OCI-LY3 (cell line): ENCODE measurements at regions not wholly inside any gene's neighbourhood (a gene's known extent, or its start where the extent isn't known, plus 50 kb on each side); places are given as distances from the start of the nearest gene placed in this dataset.
"Not testable (repeated sequence)": the region's sequence is repeated elsewhere in the genome, so short reads cannot be mapped to it uniquely, and the experiment has no call there.

Experiments used
- H2AFZ ChIP-seq: fragments of 200-600, 300-600 bp; shearing (Covaris generic); 2 replicates; pipeline ENCODE4 v1.6.0; 2014; ENCODE audit warnings: antibody characterized with exemption, low read depth, low read length
- H3K27ac ChIP-seq: fragments of 200-600, 300-600 bp; sonication (generic); 2 replicates; pipeline ENCODE4 v1.5.1; 2014; ENCODE audit warnings: mild to moderate bottlenecking, low read length, moderate library complexity, mixed read lengths
- H3K27me3 ChIP-seq: fragments of 200-600, 300-600 bp; sonication (generic); 2 replicates; pipeline ENCODE4 v1.6.1; 2014; ENCODE audit warnings: low read depth, low read length, mixed read lengths
- H3K36me3 ChIP-seq: fragments of 200-600, 300-600 bp; sonication (generic); replicated peaks from 2 replicates; pipeline ENCODE3; 2014; ENCODE audit warnings: low read depth, low read length, mixed read lengths
- H3K4me1 ChIP-seq: fragments of 300-600, 200-600 bp; sonication (generic); 2 replicates; pipeline ENCODE4 v1.6.1; 2014; ENCODE audit warnings: low read length, mixed read lengths
- H3K4me2 ChIP-seq: fragments of 200-600, 300-600 bp; sonication (generic); 2 replicates; pipeline ENCODE4 v1.6.1; 2014; ENCODE audit warnings: low read length, mixed read lengths
- H3K4me3 ChIP-seq: fragments of 300-600, 200-600 bp; sonication (generic); 2 replicates; pipeline ENCODE4 v1.5.1; 2014; ENCODE audit warnings: antibody characterized with exemption, mild to moderate bottlenecking, low read length, moderate library complexity
- H3K79me2 ChIP-seq: fragments of 300-600, 200-600 bp; shearing (Covaris generic); 2 replicates; pipeline ENCODE4 v1.6.1; 2014; ENCODE audit warnings: mild to moderate bottlenecking, low read length, mixed read lengths
- H3K9ac ChIP-seq: fragments of 300-600, 200-600 bp; shearing (Covaris generic); 2 replicates; pipeline ENCODE4 v1.6.0; 2014; ENCODE audit warnings: mild to moderate bottlenecking, low read length, moderate library complexity
- H3K9me3 ChIP-seq: fragments of 200-600, 300-600 bp; shearing (Covaris generic); 2 replicates; pipeline ENCODE4 v1.6.1; 2014; ENCODE audit warnings: low read length, mixed read lengths; ENCODE audit not compliant: insufficient read depth
- H4K20me1 ChIP-seq: fragments of 200-600, 300-600 bp; sonication (generic); 2 replicates; pipeline ENCODE4 v1.6.1; 2016; ENCODE audit warnings: low read length, mixed read lengths; ENCODE audit not compliant: insufficient read depth
- CTCF ChIP-seq: fragments of 200-600, 300-600 bp; sonication (generic); IDR thresholded peaks from 2 replicates; pipeline ENCODE4 v1.5.1; 2014; ENCODE audit warnings: antibody characterized with exemption, low read length, low read depth
- EZH2phosphoT487 ChIP-seq: fragments of 200-600 bp; shearing (Covaris generic); IDR thresholded peaks from 2 replicates; pipeline ENCODE4 v1.6.1; 2018; ENCODE audit warnings: antibody characterized with exemption, mixed run types, low read depth

- no peaks in the 10 kb centered on the region for H3K9me3 ChIP-seq
- H3K79me2 ChIP-seq: no peaks in the 10 kb centered on the region
- H3K36me3 ChIP-seq: no peaks in the 10 kb centered on the region
- no peaks in the 10 kb centered on the region for H4K20me1 ChIP-seq
- H3K27ac ChIP-seq: no peak overlapping the region
- peaks cover 11% of the 10 kb centered on the region for H3K4me1 ChIP-seq
- no peak overlapping the region for H2AFZ ChIP-seq
- H3K27me3 ChIP-seq: no peaks in the 10 kb centered on the region
- no peak overlapping the region for H3K4me3 ChIP-seq
- H3K9ac ChIP-seq: no peak overlapping the region
- H3K4me2 ChIP-seq: no peak overlapping the region
- no peak for TF ChIP-seq CTCF
- TF ChIP-seq EZH2phosphoT487: no peak
These were observed 337.4 kb upstream of the ID2 start for GRCh38 chr2:8344144-8345097.

- Histone ChIP-seq H3K36me3 (no peaks in the 10 kb centered on the region), H3K27ac (no peak overlapping the region), H3K27me3 (no peaks in the 10 kb centered on the region), H3K9ac (no peak overlapping the region), H3K9me3 (no peaks in the 10 kb centered on the region), H3K4me1 (peaks cover 11% of the 10 kb centered on the region), H3K4me2 (no peak overlapping the region), H3K79me2 (no peaks in the 10 kb centered on the region), H2AFZ (no peak overlapping the region), H3K4me3 (no peak overlapping the region), H4K20me1 (no peaks in the 10 kb centered on the region)
- TF ChIP-seq CTCF: no peak
- no peak for TF ChIP-seq EZH2phosphoT487
These were observed 336.7 kb upstream of the ID2 start for GRCh38 chr2:8345200-8345599.

DNA sequence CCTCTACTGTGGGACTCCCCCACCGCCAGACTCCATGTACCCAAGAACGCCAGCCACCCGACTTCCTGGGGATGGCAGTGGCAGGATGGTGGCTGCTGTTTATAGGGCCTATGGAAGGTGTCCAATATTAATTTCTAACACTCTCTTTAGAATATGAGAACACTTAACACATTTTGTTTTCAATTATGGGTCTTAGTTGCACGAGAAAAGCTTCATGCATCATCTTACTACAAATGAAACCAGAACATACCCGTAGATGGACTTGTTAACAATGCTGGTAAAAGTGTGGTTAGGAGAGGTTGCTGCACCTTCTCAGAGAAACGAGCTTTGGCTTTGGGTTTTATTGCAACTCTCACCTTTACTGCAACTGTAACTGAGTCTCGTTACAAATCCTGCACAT lies 335.6 kb upstream of the ID2 start:
- H3K9me3 ChIP-seq: no peaks in the 10 kb centered on the region
- H4K20me1 ChIP-seq: no peaks in the 10 kb centered on the region
- no peak overlapping the region for H3K9ac ChIP-seq
- H2AFZ ChIP-seq: no peak overlapping the region
- H3K27ac ChIP-seq: no peak overlapping the region
- TF ChIP-seq EZH2phosphoT487: no peak
- no peak for TF ChIP-seq CTCF
- peaks cover 11% of the 10 kb centered on the region for H3K4me1 ChIP-seq
- no peaks in the 10 kb centered on the region for H3K79me2 ChIP-seq
- H3K4me3 ChIP-seq: no peak overlapping the region
- H3K4me2 ChIP-seq: no peak overlapping the region
- no peaks in the 10 kb centered on the region for H3K27me3 ChIP-seq
- H3K36me3 ChIP-seq: no peaks in the 10 kb centered on the region

DNA sequence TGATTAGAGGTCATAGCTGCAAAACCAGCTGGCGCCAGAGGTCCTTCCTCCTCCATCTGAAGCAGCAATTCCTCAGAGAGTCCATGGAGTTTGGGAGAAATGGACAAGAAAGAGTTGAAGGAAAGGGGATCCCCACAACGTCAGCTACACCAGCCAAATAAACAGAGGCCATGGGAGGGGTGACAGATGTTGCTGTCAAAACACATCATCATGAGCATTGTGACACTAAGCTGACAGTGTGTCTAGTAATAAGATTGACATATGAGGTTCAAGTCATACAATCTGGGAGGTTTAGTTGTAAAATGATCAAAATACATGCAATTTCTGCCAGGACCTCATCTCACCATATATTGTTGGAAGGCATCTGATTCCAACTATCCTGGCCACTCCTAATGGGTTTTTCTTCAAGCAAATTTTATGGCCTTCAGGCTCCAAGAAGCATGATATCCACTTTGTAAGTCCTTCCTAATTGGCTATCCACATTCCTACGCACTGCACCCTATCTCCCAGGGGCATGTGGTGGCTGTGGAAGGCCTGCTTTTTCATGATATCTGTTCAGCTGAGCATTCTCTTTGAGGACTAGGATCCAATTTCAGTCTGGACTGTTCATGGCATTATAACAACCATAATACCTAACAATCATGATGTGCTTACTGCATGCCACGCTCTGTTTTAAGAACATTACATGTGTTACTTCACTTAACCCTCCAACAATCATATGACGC lies 335.0 kb upstream of the ID2 start:
- H3K9me3 ChIP-seq: no peaks in the 10 kb centered on the region
- H3K4me3 ChIP-seq: no peak overlapping the region
- TF ChIP-seq EZH2phosphoT487 (no peak), CTCF (no peak)

DNA sequence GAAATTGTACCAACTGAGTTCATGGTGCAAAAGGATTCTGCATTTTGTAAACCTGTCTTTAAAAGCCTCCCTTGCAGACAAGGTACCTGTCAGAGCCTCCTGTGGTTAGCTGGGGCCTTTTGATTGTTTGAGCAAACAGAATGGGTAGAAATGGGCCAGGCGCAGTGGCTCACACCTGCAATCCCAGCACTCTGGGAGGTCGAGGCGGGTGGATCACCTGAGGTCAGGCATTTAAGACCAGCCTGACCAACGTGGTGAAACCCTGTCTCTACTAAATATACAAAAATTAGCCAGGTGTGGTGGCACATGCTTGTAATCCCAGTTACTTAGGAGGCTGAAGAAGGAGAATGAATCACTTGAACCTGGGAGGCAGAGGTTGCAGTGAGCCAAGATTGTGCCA lies 332.9 kb upstream of the ID2 start:
- H3K27ac ChIP-seq, H3K9ac ChIP-seq, H3K4me3 ChIP-seq, H3K4me1 ChIP-seq, H3K4me2 ChIP-seq, H4K20me1 ChIP-seq, H3K9me3 ChIP-seq, H2AFZ ChIP-seq, H3K27me3 ChIP-seq, H3K36me3 ChIP-seq, H3K79me2 ChIP-seq: not testable (repeated sequence)

More for the DNA sequence above, 335.0 kb upstream of the ID2 start:
- H3K4me1 ChIP-seq: peaks cover 11% of the 10 kb centered on the region
- H3K9ac ChIP-seq: no peak overlapping the region
- no peaks in the 10 kb centered on the region for H3K79me2 ChIP-seq
- no peaks in the 10 kb centered on the region for H4K20me1 ChIP-seq
- H3K36me3 ChIP-seq: no peaks in the 10 kb centered on the region
- no peak overlapping the region for H2AFZ ChIP-seq
- H3K4me2 ChIP-seq: no peak overlapping the region
- H3K27me3 ChIP-seq: no peaks in the 10 kb centered on the region
- H3K27ac ChIP-seq: no peak overlapping the region
